Stimulated activated naive CD8-positive, alpha-beta T cell treated with anti-CD3 and anti-CD28 coated beads, Interleukin-15, amount 100 ng/mL, for 72 hours (primary cell): ENCODE measurements at regions not wholly inside any gene's neighbourhood (a gene's known extent, or its start where the extent isn't known, plus 50 kb on each side); places are given as distances from the start of the nearest gene placed in this dataset.
A peak's percentile ranks its signal among the peaks of the same experiment; 100 is the strongest.

ENCODE experiments used
- ATAC-seq: fragments of 150-1000 bp; cut with Tn5 transposase; 2 replicates; pipeline ENCODE4 v1.10.0; 2021; ENCODE audit warnings: mild to moderate bottlenecking, moderate library complexity
- DNase-seq, 2 donors: peaks; one replicate each; pipeline ENCODE4 v3.0.0; 2021 to 2022
- H3K27ac Mint-ChIP-seq, 2 donors: one replicate each; pipeline ENCODE4 v1.8.0; 2022; ENCODE audit warnings: mild to moderate bottlenecking in 2 of 2, mixed read lengths in 2 of 2, moderate library complexity in 2 of 2
- H3K27me3 Mint-ChIP-seq: one replicate; pipeline ENCODE4 v1.8.0; 2022; ENCODE audit warnings: mixed read lengths
- H3K4me1 Mint-ChIP-seq: one replicate; pipeline ENCODE4 v1.8.0; 2022; ENCODE audit warnings: mild to moderate bottlenecking, mixed read lengths
- H3K4me3 Mint-ChIP-seq, 2 donors: one replicate each; pipeline ENCODE4 v1.8.0; 2022; ENCODE audit warnings: mild to moderate bottlenecking in 2 of 2, mixed read lengths in 2 of 2, moderate library complexity in 1 of 2
- H3K9me3 Mint-ChIP-seq, 2 donors: one replicate each; pipeline ENCODE4 v1.8.0; 2022; ENCODE audit warnings: mixed read lengths in 2 of 2

DNA sequence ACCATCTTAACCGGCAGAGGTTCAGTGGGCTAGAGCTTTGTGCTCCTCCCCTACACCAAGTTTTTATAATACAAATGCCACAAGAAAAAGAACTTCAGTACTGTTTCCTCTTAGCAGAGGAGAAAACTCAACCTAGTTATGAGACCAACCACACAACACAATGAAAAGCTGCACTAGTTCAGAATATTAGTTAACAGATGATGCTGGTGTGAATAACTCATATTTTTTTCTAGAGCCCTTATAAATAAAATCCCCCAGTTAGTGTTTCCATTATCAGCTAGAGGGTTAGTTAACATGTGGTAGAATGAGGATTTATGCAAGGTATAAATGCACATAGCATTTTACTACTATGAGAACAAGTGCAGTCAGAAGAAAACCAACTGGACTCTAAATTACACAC lies 61.9 kb upstream of the AMN1 start:
- peak overlapping the region in 1 of 2 donors; percentile 22 for H3K27ac Mint-ChIP-seq
- peak; percentile 56 for ATAC-seq

GRCh38 chr12:31785318-31785717 lies 56.5 kb upstream of the AMN1 start:
- ATAC-seq = no peak
- peaks cover 7 to 10% of the 10 kb centered on the region in 2 donors for H3K9me3 Mint-ChIP-seq
- no peaks in the 10 kb centered on the region for H3K27me3 Mint-ChIP-seq
- no peak overlapping the region for H3K27ac Mint-ChIP-seq
- no peak overlapping the region for H3K4me3 Mint-ChIP-seq
- H3K4me1 Mint-ChIP-seq = peaks cover 6% of the 10 kb centered on the region
- no peak for DNase-seq

More for the DNA sequence above, 61.9 kb upstream of the AMN1 start:
- peaks cover 0 to 5% of the 10 kb centered on the region in 2 donors for H3K9me3 Mint-ChIP-seq
- H3K4me3 Mint-ChIP-seq = no peak overlapping the region
- H3K4me1 Mint-ChIP-seq = peaks cover 17% of the 10 kb centered on the region
- H3K27me3 Mint-ChIP-seq = no peaks in the 10 kb centered on the region
- no peak for DNase-seq

GRCh38 chr12:31783996-31784645 lies 55.3 kb upstream of the AMN1 start:
- no peak for DNase-seq
- ATAC-seq = peak; percentile 39
- H3K27me3 Mint-ChIP-seq = no peaks in the 10 kb centered on the region
- no peak overlapping the region for H3K4me3 Mint-ChIP-seq
- peaks cover 7 to 10% of the 10 kb centered on the region in 2 donors for H3K9me3 Mint-ChIP-seq
- no peak overlapping the region for H3K27ac Mint-ChIP-seq
- peaks cover 4% of the 10 kb centered on the region for H3K4me1 Mint-ChIP-seq

GRCh38 chr12:31783556-31783955 lies 54.7 kb upstream of the AMN1 start:
- ATAC-seq = no peak
- Mint-ChIP-seq H3K9me3 (peaks cover 7 to 10% of the 10 kb centered on the region in 2 donors), H3K4me1 (peaks cover 4% of the 10 kb centered on the region), H3K27me3 (no peaks in the 10 kb centered on the region), H3K4me3 (no peak overlapping the region), H3K27ac (no peak overlapping the region)
- no peak for DNase-seq

DNA sequence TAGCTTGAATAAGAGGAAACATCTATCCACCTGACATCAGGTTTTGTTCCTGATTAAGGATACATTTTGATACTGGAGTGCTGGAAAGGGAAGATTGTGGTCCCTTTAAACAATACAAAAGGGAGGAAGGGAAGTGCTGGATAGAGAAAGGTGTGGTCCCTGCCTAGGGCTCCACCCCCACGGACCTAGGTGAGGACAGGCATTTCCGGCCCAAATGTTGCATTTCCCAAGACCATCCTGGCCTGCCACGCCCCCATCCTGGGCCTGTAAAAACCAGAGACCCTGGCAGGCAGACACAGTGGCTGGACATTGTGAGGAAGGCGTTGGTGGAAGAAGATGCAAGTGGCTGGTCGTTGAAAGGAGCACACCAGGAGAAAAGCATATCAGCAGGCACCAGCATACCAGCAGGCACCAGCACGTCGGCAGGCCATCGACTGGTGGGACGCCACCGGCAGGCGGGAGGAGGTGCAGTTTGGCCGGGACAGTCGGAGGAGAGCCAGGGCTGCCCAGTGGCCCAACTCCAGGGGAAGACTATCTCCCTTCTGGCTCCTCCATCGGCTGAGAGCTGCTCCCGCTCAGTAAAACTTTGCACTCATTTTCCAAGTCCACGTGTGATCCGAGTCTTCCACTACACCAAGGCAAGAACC lies 53.2 kb upstream of the AMN1 start:
- Mint-ChIP-seq H3K4me1 (peaks cover 4% of the 10 kb centered on the region), H3K27me3 (no peaks in the 10 kb centered on the region), H3K27ac (no peak overlapping the region), H3K9me3 (peaks cover 7 to 10% of the 10 kb centered on the region in 2 donors), H3K4me3 (no peak overlapping the region)
- ATAC-seq = no peak
- no peak for DNase-seq

- H3K4me3 Mint-ChIP-seq = no peak overlapping the region
- H3K9me3 Mint-ChIP-seq = peaks cover 7 to 10% of the 10 kb centered on the region in 2 donors
- ATAC-seq (no peak), DNase-seq (no peak)
- H3K27ac Mint-ChIP-seq = no peak overlapping the region
- H3K27me3 Mint-ChIP-seq = no peaks in the 10 kb centered on the region
- H3K4me1 Mint-ChIP-seq = no peaks in the 10 kb centered on the region
Measured at GRCh38 chr12:31780096-31780495, 51.3 kb upstream of the AMN1 start.

DNA sequence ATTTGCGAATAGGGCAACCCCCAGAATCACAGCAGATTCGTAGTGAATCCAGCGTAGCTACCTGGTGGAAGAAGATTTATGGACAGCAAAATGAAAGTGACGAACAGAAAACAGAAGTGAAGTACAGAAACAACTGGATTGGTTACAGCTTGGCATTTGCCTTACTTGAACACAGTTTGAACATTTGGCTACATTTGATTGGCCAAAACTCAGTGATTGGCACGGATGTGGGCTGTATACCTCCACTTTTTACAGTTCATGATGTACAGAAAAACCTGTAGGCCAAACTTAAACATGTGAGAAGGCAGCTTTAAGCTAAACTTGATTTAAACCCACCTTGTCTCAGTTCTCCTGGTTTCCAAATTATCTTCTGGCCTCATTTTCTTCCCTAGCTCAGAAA lies 49.9 kb upstream of the AMN1 start:
- Mint-ChIP-seq H3K27me3 (no peaks in the 10 kb centered on the region), H3K4me3 (no peak overlapping the region), H3K4me1 (peaks cover 5% of the 10 kb centered on the region), H3K27ac (no peak overlapping the region), H3K9me3 (peaks cover 3% of the 10 kb centered on the region in 2 donors)
- DNase-seq (no peak), ATAC-seq (no peak)
